ENCODE measurements at regions not wholly inside any gene's neighbourhood (a gene's known extent, or its start where the extent isn't known, plus 50 kb on each side); places are given as distances from the start of the nearest gene placed in this dataset.

GRCh38 chr7:97580205-97580604 lies 151.7 kb upstream of the TAC1 start:
- TF ChIP-seq BHLHE40 (IDR thresholded peaks at IDR 0.05; ENCODE audit: borderline replicate concordance) (no peak), ARNT (IDR thresholded peaks at IDR 0.05) (no peak), FOXM1 (IDR thresholded peaks at IDR 0.05; ENCODE audit: borderline replicate concordance) (no peak), SUZ12 (IDR thresholded peaks at IDR 0.05) (no peak), HDGF (IDR thresholded peaks at IDR 0.05; ENCODE audit: borderline replicate concordance) (no peak), FOXK2 (IDR thresholded peaks at IDR 0.05) (no peak), NFRKB (IDR thresholded peaks at IDR 0.05) (no peak), SP1 (IDR thresholded peaks at IDR 0.05) (no peak), LEF1 (IDR thresholded peaks at IDR 0.05; ENCODE audit: borderline replicate concordance) (no peak)
- TF ChIP-seq, protein P1, sequence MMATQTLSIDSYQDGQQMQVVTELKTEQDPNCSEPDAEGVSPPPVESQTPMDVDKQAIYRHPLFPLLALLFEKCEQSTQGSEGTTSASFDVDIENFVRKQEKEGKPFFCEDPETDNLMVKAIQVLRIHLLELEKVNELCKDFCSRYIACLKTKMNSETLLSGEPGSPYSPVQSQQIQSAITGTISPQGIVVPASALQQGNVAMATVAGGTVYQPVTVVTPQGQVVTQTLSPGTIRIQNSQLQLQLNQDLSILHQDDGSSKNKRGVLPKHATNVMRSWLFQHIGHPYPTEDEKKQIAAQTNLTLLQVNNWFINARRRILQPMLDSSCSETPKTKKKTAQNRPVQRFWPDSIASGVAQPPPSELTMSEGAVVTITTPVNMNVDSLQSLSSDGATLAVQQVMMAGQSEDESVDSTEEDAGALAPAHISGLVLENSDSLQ (IDR thresholded peaks at IDR 0.05): no peak

Data from HEK293T (cell line).